NK-92 treated with Interleukin-12 subunit alpha and Interleukin-12 subunit beta, amount 100 ng/mL, for 24 hours (cell line): ENCODE measurements at regions not wholly inside any gene's neighbourhood (a gene's known extent, or its start where the extent isn't known, plus 50 kb on each side); places are given as distances from the start of the nearest gene placed in this dataset.

Experiments used
- DNase-seq: peaks from one replicate; lab custom pipeline; 2025; lab: John Stamatoyannopoulos, UW

- no peak for DNase-seq
These were observed 111.7 kb upstream of the NR2F2 start for GRCh38 chr15:96218623-96219455.

GRCh38 chr15:96219681-96220080 is 110.8 kb upstream of the NR2F2 start:
- no peak for DNase-seq

- no peak for DNase-seq
These were observed 109.8 kb upstream of the NR2F2 start for GRCh38 chr15:96220657-96221056.

GRCh38 chr15:96222981-96223380 is 107.5 kb upstream of the NR2F2 start:
- no peak for DNase-seq

- DNase-seq: no peak
These were observed 106.6 kb upstream of the NR2F2 start for GRCh38 chr15:96223939-96224338.

GRCh38 chr15:96225642-96226259 is 104.7 kb upstream of the NR2F2 start:
- DNase-seq: no peak

- no peak for DNase-seq
These were observed 99.8 kb upstream of the NR2F2 start for GRCh38 chr15:96230526-96231181.

- DNase-seq: no peak
These were observed 98.2 kb upstream of the NR2F2 start for GRCh38 chr15:96232335-96232734.

GRCh38 chr15:96234109-96234892 is 96.2 kb upstream of the NR2F2 start:
- DNase-seq: no peak

GRCh38 chr15:96237002-96237401 is 93.5 kb upstream of the NR2F2 start:
- no peak for DNase-seq

GRCh38 chr15:96242761-96243160 is 87.7 kb upstream of the NR2F2 start:
- no peak for DNase-seq

- DNase-seq: no peak
These were observed 86.8 kb upstream of the NR2F2 start for GRCh38 chr15:96243701-96244100.

GRCh38 chr15:96245252-96245651 is 85.2 kb upstream of the NR2F2 start:
- no peak for DNase-seq

GRCh38 chr15:96246057-96246456 is 84.4 kb upstream of the NR2F2 start:
- DNase-seq: no peak

GRCh38 chr15:96247621-96248305 is 82.7 kb upstream of the NR2F2 start:
- DNase-seq: no peak

- DNase-seq: no peak
These were observed 78.4 kb upstream of the NR2F2 start for GRCh38 chr15:96252148-96252547.

- DNase-seq: no peak
These were observed 77.3 kb upstream of the NR2F2 start for GRCh38 chr15:96253006-96253747.

- no peak for DNase-seq
These were observed 76.3 kb upstream of the NR2F2 start for GRCh38 chr15:96254173-96254572.

- DNase-seq: no peak
These were observed 74.9 kb upstream of the NR2F2 start for GRCh38 chr15:96255599-96255998.

GRCh38 chr15:96261575-96262034 is 68.9 kb upstream of the NR2F2 start:
- DNase-seq: no peak

GRCh38 chr15:96262097-96262496 is 68.4 kb upstream of the NR2F2 start:
- no peak for DNase-seq
